Panc1 (cell line): ENCODE measurements at regions not wholly inside any gene's neighbourhood (a gene's known extent, or its start where the extent isn't known, plus 50 kb on each side); places are given as distances from the start of the nearest gene placed in this dataset.

Source experiments
- ATAC-seq: fragments of 200-7000 bp; cut with Tn5 transposase; 2 replicates; pipeline ENCODE4 v1.9.1; 2020; ENCODE audit warnings: mild to moderate bottlenecking, moderate library complexity
- BruUV-seq: library from RNA; stranded (reverse); fragments of 400-500 nt; replicated peaks from 2 replicates; lab custom pipeline; 2021; lab: Mats Ljungman, UMichigan
- CTCF ChIA-PET: fragments of 300-600 bp; sonication (Branson Sonifier 250); formaldehyde crosslinking; loops from one replicate; lab custom pipeline; 2022; ENCODE audit warnings: antibody characterized with exemption; lab: Charles Lee
- POLR2A ChIA-PET: fragments of 300-600 bp; sonication (Branson Sonifier 250); formaldehyde crosslinking; loops from one replicate; lab custom pipeline; 2022; ENCODE audit warnings: antibody characterized with exemption; lab: Charles Lee
- DNase-seq: peaks from one replicate; pipeline ENCODE4 v3.0.0-alpha.2; 2010; ENCODE audit warnings: low read depth, low spot score
- H3K27ac ChIP-seq: 2 replicates; pipeline ENCODE4 v1.5.1; 2011; ENCODE audit warnings: mild to moderate bottlenecking, low read length, inconsistent platforms
- H3K27me3 ChIP-seq: fragments of 200-500 bp; sonication (Bioruptor generic); 2 replicates; pipeline ENCODE4 v1.6.0; 2014; ENCODE audit warnings: low read length, inconsistent platforms; ENCODE audit not compliant: control insufficient read depth, insufficient read depth
- H3K36me3 ChIP-seq: fragments of 200-500 bp; sonication (Bioruptor generic); 2 replicates; pipeline ENCODE4 v1.5.1; 2014; ENCODE audit warnings: inconsistent platforms, mild to moderate bottlenecking, low read length, moderate library complexity; ENCODE audit not compliant: control insufficient read depth, insufficient read depth
- H3K4me1 ChIP-seq: 2 replicates; pipeline ENCODE4 v1.5.1; 2011; ENCODE audit warnings: inconsistent platforms, mild to moderate bottlenecking, low read length, moderate library complexity; ENCODE audit not compliant: control insufficient read depth, insufficient read depth
- H3K4me3 ChIP-seq, 2 experiments: 2 replicates each; pipeline ENCODE4 v1.5.1; 2011 to 2012; ENCODE audit warnings: low read depth in 2 of 2, low read length in 2 of 2, mild to moderate bottlenecking in 2 of 2, inconsistent platforms in 1 of 2, moderate library complexity in 1 of 2
- H3K9me3 ChIP-seq: fragments of 200-500 bp; sonication (Bioruptor generic); 2 replicates; pipeline ENCODE4 v1.5.1; 2014; ENCODE audit warnings: low read depth, mild to moderate bottlenecking, inconsistent platforms, low read length, moderate library complexity; ENCODE audit not compliant: control insufficient read depth, insufficient read depth
- POLR2AphosphoS5 ChIP-seq: IDR thresholded peaks from 2 replicates; pipeline ENCODE4 v1.6.1; 2012; ENCODE audit warnings: mild to moderate bottlenecking, low read depth, low read length, moderate library complexity
- SIN3A ChIP-seq: IDR thresholded peaks from 2 replicates; pipeline ENCODE4 v1.6.1; 2012; ENCODE audit warnings: low read depth, mild to moderate bottlenecking, low read length, moderate library complexity, borderline replicate concordance; ENCODE audit not compliant: insufficient read depth
- TCF7L2 ChIP-seq: IDR thresholded peaks from 2 replicates; pipeline ENCODE4 v1.6.1; 2011; ENCODE audit warnings: mild to moderate bottlenecking, low read depth, low read length, inconsistent platforms
- in situ Hi-C: cut with HindIII; loops from 2 replicates; pipeline ENCODE4 v1.10.0; 2016; ENCODE audit warnings: low sequenced_read_pairs, low pct_unique_long_range_greater_than_20kb
- intact Hi-C: fragments of 100-400 bp; cut with micrococcal nuclease; formaldehyde crosslinking; loops from one replicate; pipeline ENCODE4 v1.10.0; 2022; ENCODE audit not compliant: unreplicated experiment
- TF ChIP-seq, protein P1 (sequence below): fragments of 450-650 bp; IDR thresholded peaks from 2 replicates; pipeline ENCODE4 v1.5.1; 2017; ENCODE audit warnings: mild to moderate bottlenecking
- TF ChIP-seq, protein P2 (sequence below), 2 experiments: IDR thresholded peaks; 2 replicates each; pipeline ENCODE4 v1.6.1; 2011 to 2012; ENCODE audit warnings: low read depth in 2 of 2, control low read depth in 1 of 2, low read length in 1 of 2, mild to moderate bottlenecking in 1 of 2, moderate library complexity in 1 of 2; ENCODE audit not compliant: insufficient read depth in 1 of 2

DNA sequence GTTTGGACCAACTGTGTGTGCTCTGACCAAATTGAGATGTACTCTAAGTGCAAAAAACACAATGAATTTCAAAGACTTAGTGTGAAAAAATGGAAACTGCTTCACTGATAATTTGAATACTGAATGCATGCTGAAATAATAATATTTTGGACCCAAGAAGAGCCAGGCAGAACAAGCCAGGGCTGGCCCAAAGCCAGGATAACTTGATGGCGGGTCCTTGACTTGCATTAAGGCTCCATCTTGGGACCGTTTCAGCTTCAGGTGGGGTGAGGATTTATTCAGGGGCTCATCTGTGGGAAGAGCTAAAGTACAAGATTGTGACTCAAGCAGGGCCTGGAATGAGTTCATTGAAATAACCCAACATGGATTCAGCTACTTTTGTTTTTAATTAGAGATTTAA lies 921.9 kb downstream of the QKI start:
- CTCF ChIA-PET, result no interaction called here

DNA sequence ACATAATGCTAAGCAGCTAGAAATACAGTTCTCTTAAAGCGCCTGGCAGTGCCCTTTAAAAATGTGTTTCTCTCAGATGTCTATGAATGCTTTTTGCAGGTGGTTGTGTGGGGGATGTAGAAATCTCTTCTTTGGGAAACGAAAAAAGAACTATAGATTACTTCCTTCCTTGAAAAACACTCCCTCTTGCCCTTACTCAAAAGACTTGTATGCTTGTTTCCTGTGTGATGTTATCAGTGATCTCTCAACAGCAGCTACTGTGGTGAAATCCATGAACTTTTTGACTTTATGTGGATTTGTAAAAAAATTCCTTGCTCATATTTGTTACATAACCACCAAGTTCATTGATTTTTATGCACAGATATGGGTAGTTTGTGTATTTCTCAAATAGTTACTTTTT lies 916.5 kb downstream of the QKI start:
- Histone ChIP-seq H3K4me1 (no peaks in the 10 kb centered on the region), H3K4me3 (no peak overlapping the region), H3K27ac (no peak overlapping the region), H3K9me3 (no peaks in the 10 kb centered on the region), H3K27me3 (no peaks in the 10 kb centered on the region), H3K36me3 (no peaks in the 10 kb centered on the region)
- BruUV-seq, result no TSS peak
- TF ChIP-seq, protein P1, sequence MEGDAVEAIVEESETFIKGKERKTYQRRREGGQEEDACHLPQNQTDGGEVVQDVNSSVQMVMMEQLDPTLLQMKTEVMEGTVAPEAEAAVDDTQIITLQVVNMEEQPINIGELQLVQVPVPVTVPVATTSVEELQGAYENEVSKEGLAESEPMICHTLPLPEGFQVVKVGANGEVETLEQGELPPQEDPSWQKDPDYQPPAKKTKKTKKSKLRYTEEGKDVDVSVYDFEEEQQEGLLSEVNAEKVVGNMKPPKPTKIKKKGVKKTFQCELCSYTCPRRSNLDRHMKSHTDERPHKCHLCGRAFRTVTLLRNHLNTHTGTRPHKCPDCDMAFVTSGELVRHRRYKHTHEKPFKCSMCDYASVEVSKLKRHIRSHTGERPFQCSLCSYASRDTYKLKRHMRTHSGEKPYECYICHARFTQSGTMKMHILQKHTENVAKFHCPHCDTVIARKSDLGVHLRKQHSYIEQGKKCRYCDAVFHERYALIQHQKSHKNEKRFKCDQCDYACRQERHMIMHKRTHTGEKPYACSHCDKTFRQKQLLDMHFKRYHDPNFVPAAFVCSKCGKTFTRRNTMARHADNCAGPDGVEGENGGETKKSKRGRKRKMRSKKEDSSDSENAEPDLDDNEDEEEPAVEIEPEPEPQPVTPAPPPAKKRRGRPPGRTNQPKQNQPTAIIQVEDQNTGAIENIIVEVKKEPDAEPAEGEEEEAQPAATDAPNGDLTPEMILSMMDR, result no peak
- TF ChIP-seq, protein P2, sequence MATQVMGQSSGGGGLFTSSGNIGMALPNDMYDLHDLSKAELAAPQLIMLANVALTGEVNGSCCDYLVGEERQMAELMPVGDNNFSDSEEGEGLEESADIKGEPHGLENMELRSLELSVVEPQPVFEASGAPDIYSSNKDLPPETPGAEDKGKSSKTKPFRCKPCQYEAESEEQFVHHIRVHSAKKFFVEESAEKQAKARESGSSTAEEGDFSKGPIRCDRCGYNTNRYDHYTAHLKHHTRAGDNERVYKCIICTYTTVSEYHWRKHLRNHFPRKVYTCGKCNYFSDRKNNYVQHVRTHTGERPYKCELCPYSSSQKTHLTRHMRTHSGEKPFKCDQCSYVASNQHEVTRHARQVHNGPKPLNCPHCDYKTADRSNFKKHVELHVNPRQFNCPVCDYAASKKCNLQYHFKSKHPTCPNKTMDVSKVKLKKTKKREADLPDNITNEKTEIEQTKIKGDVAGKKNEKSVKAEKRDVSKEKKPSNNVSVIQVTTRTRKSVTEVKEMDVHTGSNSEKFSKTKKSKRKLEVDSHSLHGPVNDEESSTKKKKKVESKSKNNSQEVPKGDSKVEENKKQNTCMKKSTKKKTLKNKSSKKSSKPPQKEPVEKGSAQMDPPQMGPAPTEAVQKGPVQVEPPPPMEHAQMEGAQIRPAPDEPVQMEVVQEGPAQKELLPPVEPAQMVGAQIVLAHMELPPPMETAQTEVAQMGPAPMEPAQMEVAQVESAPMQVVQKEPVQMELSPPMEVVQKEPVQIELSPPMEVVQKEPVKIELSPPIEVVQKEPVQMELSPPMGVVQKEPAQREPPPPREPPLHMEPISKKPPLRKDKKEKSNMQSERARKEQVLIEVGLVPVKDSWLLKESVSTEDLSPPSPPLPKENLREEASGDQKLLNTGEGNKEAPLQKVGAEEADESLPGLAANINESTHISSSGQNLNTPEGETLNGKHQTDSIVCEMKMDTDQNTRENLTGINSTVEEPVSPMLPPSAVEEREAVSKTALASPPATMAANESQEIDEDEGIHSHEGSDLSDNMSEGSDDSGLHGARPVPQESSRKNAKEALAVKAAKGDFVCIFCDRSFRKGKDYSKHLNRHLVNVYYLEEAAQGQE (IDR thresholded peaks at IDR 0.05; ENCODE audit: insufficient read depth in 1 of 2, low read depth in 2 of 2, low read length in 1 of 2), result no peak
- TF ChIP-seq SIN3A (no peak), TCF7L2 (no peak)
- ChIA-PET CTCF (no interaction called here), POLR2A (no interaction called here)
- intact Hi-C loops, result no loop called here
- ATAC-seq (no peak), DNase-seq (no peak)
- in situ Hi-C loops, result no loop called here

More for the DNA sequence above, 921.9 kb downstream of the QKI start:
- DNase-seq (no peak), ATAC-seq (no peak)
- Histone ChIP-seq H3K4me1 (no peaks in the 10 kb centered on the region), H3K4me3 (no peak overlapping the region), H3K27me3 (no peaks in the 10 kb centered on the region), H3K27ac (no peak overlapping the region), H3K9me3 (no peaks in the 10 kb centered on the region), H3K36me3 (no peaks in the 10 kb centered on the region)
- intact Hi-C loops, result no loop called here
- no TSS peak for BruUV-seq
- POLR2A ChIA-PET, result no interaction called here
- TF ChIP-seq, protein P2 (IDR thresholded peaks at IDR 0.05; ENCODE audit: insufficient read depth in 1 of 2, low read depth in 2 of 2, low read length in 1 of 2), result no peak
- TF ChIP-seq, protein P1, result no peak
- TF ChIP-seq TCF7L2 (no peak), POLR2AphosphoS5 (no peak), SIN3A (no peak)
- in situ Hi-C loops, result no loop called here
